NCI-H128 (cell line): ENCODE measurements at regions not wholly inside any gene's neighbourhood (a gene's known extent, or its start where the extent isn't known, plus 50 kb on each side); places are given as distances from the start of the nearest gene placed in this dataset.

ENCODE experiments used
- DNase-seq: peaks from one replicate; lab custom pipeline; 2025; ENCODE audit not compliant: unreplicated experiment; lab: John Stamatoyannopoulos, UW

- DNase-seq = no peak
These were observed 60.0 kb upstream of the NMNAT3 start for GRCh38 chr3:139737682-139738361.

- DNase-seq = no peak
These were observed 57.4 kb upstream of the NMNAT3 start for GRCh38 chr3:139735191-139735590.

GRCh38 chr3:139732729-139733128 is 55.0 kb upstream of the NMNAT3 start:
- no peak for DNase-seq

GRCh38 chr3:139729300-139729699 is 51.5 kb upstream of the NMNAT3 start:
- no peak for DNase-seq

- DNase-seq = no peak
These were observed 50.6 kb upstream of the NMNAT3 start for GRCh38 chr3:139728414-139728813.
